Hepatocyte (in vitro differentiated cells): ENCODE measurements at regions not wholly inside any gene's neighbourhood (a gene's known extent, or its start where the extent isn't known, plus 50 kb on each side); places are given as distances from the start of the nearest gene placed in this dataset.

Experiments used
- EZH2 ChIP-seq: fragments of 200-600 bp; sonication (generic); IDR thresholded peaks from 2 replicates; pipeline ENCODE4 v1.6.1; 2016; ENCODE audit warnings: antibody characterized with exemption, mild to moderate bottlenecking, borderline replicate concordance
- EZH2phosphoT487 ChIP-seq: fragments of 200-600 bp; sonication (generic); IDR thresholded peaks from one replicate; pipeline ENCODE4 v1.6.1; 2018; ENCODE audit warnings: antibody characterized with exemption, mild to moderate bottlenecking, low read depth, moderate library complexity; ENCODE audit not compliant: unreplicated experiment, severe bottlenecking
- TF ChIP-seq, protein P1 (sequence below): fragments of 200-600 bp; sonication (generic); IDR thresholded peaks from 2 replicates; pipeline ENCODE4 v1.5.1; 2016; ENCODE audit warnings: antibody characterized with exemption, mild to moderate bottlenecking; ENCODE audit not compliant: poor library complexity

GRCh38 chr4:67126570-67126969 is 418.7 kb downstream of the CENPC start:
- TF ChIP-seq, protein P1, sequence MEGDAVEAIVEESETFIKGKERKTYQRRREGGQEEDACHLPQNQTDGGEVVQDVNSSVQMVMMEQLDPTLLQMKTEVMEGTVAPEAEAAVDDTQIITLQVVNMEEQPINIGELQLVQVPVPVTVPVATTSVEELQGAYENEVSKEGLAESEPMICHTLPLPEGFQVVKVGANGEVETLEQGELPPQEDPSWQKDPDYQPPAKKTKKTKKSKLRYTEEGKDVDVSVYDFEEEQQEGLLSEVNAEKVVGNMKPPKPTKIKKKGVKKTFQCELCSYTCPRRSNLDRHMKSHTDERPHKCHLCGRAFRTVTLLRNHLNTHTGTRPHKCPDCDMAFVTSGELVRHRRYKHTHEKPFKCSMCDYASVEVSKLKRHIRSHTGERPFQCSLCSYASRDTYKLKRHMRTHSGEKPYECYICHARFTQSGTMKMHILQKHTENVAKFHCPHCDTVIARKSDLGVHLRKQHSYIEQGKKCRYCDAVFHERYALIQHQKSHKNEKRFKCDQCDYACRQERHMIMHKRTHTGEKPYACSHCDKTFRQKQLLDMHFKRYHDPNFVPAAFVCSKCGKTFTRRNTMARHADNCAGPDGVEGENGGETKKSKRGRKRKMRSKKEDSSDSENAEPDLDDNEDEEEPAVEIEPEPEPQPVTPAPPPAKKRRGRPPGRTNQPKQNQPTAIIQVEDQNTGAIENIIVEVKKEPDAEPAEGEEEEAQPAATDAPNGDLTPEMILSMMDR, result no peak
- no peak for TF ChIP-seq EZH2
- TF ChIP-seq EZH2phosphoT487, result no peak
